Superior temporal gyrus (tissue), 1 donor: ENCODE measurements at regions not wholly inside any gene's neighbourhood (a gene's known extent, or its start where the extent isn't known, plus 50 kb on each side); places are given as distances from the start of the nearest gene placed in this dataset.
"Not testable (repeated sequence)": the region's sequence is repeated elsewhere in the genome, so short reads cannot be mapped to it uniquely, and the experiment has no call there.

ENCODE experiments used
- DNase-seq: peaks from one replicate; pipeline ENCODE4 v3.0.0-alpha.2; 2016; ENCODE audit errors: extremely low spot score

- DNase-seq = peak; percentile 53
Measured at GRCh38 chr6:119887666-119888065, 538.1 kb upstream of the MAN1A1 start.

DNA sequence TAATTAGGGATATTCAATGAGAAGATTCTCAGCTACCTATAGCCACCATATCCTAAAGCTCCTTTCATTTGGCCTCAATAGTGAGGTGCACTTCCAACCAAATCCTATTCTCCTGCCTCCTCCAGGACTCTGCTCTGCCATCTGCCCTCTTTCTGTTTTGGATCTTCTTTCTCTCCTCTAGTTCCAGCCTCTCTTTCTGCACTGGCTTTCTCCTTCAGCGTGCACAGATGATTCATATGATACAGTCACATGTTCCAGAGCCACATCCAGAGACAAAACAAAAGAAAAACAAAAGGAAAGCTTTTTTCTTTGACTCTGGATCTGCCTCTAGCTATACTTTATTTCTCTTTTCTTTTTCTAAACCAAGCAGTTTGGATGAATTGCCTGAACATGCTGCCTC lies 531.9 kb upstream of the MAN1A1 start:
- DNase-seq = peak; percentile 28

DNA sequence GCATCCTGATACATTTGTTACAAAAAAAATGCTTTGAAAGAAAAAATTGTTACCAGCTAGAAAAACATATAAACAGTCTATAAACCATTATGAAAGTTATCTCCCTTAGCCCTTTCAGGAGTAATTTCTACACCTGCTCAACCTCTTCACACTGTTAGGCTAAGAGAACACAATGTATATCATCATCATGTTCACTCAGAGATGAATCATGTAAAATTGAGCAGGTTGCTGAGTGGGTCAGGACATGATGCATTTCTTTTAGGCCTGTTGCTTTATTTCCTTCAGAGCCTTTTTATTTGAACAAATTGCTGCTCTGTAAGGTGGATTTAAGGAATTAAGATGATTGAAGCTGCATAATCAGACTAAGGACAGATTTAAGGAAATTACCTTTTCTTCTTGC lies 531.3 kb upstream of the MAN1A1 start:
- DNase-seq = no peak

- DNase-seq = peak; percentile 58
Measured at GRCh38 chr6:119879731-119880130, 530.2 kb upstream of the MAN1A1 start.

- DNase-seq = no peak
Measured at GRCh38 chr6:119874381-119874780, 524.8 kb upstream of the MAN1A1 start.

DNA sequence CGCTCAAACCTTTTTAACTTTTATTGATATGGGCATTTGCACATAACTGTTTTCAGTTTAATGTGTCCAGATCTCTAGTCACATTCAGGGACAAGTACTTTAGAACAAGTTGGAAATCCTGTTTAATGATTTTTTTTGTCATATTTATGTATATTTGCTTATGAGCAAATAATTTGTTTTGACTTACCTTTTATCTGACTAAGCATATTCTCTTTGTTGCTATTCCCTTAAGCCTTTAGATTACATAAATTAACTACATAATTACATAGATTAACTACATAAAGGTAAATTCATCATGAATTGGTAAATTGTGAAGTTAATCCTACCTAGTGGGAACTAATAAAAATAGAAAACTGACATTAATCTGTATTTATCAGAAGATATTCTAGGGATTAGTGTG lies 523.5 kb upstream of the MAN1A1 start:
- DNase-seq = no peak

GRCh38 chr6:119871520-119871919 lies 522.0 kb upstream of the MAN1A1 start:
- DNase-seq = no peak

GRCh38 chr6:119865466-119866350 lies 516.1 kb upstream of the MAN1A1 start:
- DNase-seq = no peak

GRCh38 chr6:119862719-119863118 lies 513.2 kb upstream of the MAN1A1 start:
- no peak for DNase-seq

DNA sequence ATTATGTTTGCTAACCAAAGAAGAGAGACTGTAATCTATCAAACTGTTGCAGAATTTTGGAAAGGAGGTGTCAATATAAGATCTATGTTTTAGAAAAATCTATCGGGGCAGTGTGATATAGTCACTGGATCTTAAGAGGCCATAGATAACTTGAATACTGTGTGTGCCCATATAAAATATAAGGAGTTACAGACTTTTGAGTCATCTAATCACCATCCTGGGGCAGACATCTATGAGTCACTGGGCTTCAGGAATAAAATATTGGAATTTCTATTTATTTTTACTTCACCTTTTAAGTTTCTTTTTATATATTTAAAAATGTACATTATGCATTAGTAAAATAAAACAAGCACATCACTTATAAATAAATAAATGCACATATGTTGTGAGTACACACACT lies 509.3 kb upstream of the MAN1A1 start:
- no peak for DNase-seq

DNA sequence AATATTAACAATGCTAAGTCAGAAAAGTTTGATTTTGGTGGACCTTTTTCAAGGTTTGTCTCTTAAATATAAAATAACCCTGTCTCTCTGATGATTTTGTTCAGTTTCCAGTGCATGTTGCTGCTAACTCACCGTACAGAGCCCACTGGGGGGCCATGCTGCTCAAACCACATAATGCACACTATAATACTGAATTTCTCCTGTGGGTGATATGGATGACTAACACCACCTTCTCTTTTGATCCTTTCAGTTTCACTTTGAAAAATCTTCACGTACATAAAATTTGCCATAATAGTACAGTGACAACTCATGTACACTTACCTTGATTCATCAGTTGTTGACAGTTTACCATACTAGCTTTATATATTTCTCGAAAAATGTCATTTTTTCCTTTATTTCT lies 506.6 kb upstream of the MAN1A1 start:
- no peak for DNase-seq

DNA sequence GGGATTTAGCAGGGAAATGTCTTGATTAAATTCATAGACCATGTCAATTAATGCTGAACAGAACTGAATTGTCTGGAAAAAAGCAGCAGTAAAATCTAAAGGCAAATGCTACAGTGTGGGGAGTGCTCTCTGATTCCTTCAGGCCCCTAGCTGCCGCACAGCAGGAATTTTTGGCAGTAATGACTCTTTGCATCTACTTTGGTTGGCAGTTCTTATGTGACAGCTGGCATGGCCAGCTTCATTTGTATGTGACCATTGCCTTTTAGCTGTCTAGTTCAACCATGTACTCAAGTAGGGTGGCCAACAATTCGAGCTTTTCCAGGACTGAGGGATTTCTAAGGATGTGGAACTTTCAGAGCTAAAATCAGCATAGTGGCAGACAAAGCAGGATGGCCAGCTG lies 499.1 kb upstream of the MAN1A1 start:
- no peak for DNase-seq

GRCh38 chr6:119845161-119845560 lies 495.6 kb upstream of the MAN1A1 start:
- DNase-seq = no peak

DNA sequence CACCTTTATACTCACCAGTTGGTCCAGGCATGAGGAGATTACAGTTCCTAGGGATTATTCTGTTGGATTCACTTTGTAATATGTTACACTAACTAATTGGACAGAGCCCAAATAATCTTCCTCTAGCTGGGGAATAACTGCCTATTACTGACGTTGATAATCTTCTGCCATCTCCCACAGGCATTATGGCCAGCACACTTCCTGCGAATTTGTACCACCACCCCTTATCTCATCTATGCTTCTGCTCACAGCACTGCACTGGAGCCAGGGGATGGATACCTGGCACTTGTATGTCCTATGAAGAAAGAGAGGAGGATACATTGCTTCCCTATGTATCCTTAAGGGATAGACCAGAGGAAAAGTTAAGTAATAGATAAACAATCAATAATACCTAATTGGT lies 494.8 kb upstream of the MAN1A1 start:
- DNase-seq = no peak

DNA sequence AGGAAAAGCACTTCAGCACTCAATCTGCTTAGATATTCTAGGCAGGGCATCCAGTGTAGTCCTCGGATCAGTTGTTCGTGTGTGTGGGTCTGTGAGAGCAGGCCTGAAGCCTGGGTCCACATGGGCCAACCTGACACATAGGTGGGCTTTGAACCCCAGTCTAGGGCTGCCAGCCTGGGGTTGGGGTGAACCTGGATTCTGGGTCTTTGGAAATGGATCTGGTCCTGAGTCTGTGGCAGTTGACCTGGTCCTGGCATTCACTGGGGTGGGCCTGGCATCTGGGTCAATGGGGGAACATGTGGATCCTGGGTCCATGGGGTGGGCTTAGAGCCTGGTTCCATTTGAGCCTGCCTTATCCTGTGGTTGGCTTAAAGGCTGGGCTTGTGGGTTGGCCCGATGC lies 492.6 kb upstream of the MAN1A1 start:
- no peak for DNase-seq

- no peak for DNase-seq
Measured at GRCh38 chr6:119838043-119838442, 488.5 kb upstream of the MAN1A1 start.

GRCh38 chr6:119834418-119834817 lies 484.9 kb upstream of the MAN1A1 start:
- DNase-seq = no peak

DNA sequence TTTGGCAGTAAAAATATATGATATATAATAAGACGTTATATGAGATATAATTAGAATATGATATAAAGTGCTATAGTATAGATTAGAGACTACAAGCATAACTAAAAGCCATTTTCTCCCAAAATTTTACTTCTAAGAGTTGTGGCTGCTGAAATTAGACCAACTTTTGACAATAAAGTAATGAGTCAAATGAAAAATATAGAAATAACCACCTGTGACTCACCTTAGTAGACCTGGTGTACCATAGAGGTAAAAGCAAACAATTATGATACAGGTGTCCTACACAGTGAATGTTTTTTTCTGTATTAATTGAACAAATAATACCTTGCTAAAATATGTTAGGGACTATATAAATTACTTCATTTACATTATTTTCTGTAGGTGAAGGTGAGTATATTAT lies 482.9 kb upstream of the MAN1A1 start:
- DNase-seq = no peak

DNA sequence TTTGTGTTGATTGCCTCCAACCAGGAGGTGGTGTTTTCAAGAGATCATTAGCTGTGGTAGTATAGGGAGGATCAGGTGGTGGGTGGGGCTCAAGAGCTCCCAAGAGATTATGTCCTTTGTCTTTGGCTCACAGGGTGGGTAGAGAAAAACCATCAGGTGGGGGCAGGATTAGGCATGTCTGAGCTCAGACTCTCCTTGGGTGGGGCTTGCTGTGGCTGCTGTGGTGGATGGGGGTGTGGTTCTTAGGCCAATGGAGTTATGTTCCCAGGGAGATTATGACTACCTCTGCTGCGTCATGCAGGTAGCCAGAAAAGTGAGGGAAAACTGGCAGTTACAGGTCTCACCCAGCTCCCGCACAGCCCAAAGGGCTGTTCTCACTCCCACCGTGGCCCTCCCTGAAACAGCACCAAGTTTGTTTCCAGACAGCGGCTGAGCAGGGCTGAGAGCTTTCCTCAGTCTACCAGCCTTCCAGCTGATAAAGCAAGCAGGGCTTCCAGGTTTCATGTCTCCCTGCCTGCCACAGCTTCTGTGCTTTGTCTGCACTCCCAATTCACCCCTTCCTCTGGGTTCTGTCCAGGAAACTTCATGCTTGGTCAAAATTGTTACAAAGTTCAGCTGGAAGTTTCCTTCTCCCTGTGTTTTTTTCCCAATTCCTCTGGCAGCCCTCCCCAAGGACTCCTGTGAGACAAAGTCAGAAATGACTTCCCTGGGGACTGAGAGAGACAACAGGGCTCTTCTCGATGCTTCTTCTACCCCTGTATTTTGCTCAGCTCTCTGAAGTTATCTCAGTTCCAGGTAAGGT lies 481.1 kb upstream of the MAN1A1 start:
- DNase-seq = no peak

DNA sequence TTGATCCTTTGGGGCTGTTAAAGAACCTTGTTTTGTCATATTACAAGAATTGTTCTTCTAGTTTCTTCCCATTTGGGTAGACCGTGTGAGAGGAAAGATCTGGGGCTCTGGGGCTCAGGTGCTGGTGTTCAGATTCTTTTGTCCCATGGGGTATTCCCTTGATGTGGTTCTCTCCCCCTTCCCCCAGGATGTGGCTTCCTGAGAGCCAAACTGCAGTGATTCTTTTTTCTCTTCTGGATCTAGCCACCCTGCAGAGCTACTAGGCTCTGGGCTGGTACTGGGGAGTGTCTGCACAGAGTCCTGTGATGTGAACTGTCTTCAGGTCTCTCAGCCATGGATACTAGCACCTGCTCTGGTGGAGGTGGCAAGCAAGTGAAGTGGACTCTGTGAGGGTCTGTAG lies 480.5 kb upstream of the MAN1A1 start:
- DNase-seq = no peak

GRCh38 chr6:119829499-119829898 lies 479.9 kb upstream of the MAN1A1 start:
- DNase-seq = not testable (repeated sequence)

- no peak for DNase-seq
Measured at GRCh38 chr6:119829006-119829405, 479.4 kb upstream of the MAN1A1 start.

DNA sequence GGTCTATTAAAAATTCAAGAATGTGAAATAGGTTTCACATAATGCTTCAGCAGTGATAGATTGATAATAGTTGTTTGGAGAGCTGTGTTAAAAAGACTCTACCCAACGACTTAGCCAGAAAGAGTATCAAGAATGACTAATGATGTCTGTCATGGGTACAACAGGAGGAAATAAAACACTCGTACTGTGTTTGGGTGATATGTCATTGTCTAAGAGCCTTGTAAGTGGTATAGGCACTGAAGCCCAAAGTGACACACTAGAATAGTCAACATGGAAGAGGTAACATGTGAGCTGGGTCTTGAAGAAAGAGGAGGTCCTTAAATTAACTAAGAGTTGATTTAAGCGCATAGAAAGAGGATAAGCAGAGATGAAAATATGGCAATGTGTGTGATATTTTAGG lies 471.8 kb upstream of the MAN1A1 start:
- no peak for DNase-seq
